RWPE2 (cell line): ENCODE measurements at regions not wholly inside any gene's neighbourhood (a gene's known extent, or its start where the extent isn't known, plus 50 kb on each side); places are given as distances from the start of the nearest gene placed in this dataset.

Source experiments
- ATAC-seq: fragments of 200-7000 bp; cut with Tn5 transposase; 3 replicates; pipeline ENCODE4 v1.9.1; 2021; ENCODE audit warnings: low read depth
- DNase-seq: peaks from one replicate; pipeline ENCODE4 v3.0.0-alpha.2; 2020; ENCODE audit warnings: low spot score
- H3K27ac ChIP-seq: fragments of 450-650 bp; 2 replicates; pipeline ENCODE4 v1.5.1; 2017; ENCODE audit warnings: mild to moderate bottlenecking; ENCODE audit not compliant: poor library complexity, severe bottlenecking
- H3K27me3 ChIP-seq: fragments of 250-450 bp; sonication (Bioruptor Pico); 2 replicates; pipeline ENCODE4 v1.5.1; 2021; ENCODE audit warnings: mild to moderate bottlenecking, moderate library complexity; ENCODE audit not compliant: insufficient read depth, poor library complexity, severe bottlenecking
- H3K36me3 ChIP-seq: fragments of 250-450 bp; sonication (Bioruptor Pico); 2 replicates; pipeline ENCODE4 v1.5.1; 2020; ENCODE audit warnings: low read depth, mild to moderate bottlenecking, moderate library complexity
- H3K4me1 ChIP-seq: fragments of 250-450 bp; sonication (Bioruptor Pico); 2 replicates; pipeline ENCODE4 v1.5.1; 2021; ENCODE audit warnings: mild to moderate bottlenecking, moderate library complexity; ENCODE audit not compliant: insufficient read depth, poor library complexity, severe bottlenecking
- H3K4me3 ChIP-seq: fragments of 250-450 bp; sonication (Bioruptor Pico); 2 replicates; pipeline ENCODE4 v1.5.1; 2021; ENCODE audit warnings: mild to moderate bottlenecking, moderate library complexity; ENCODE audit not compliant: severe bottlenecking
- H3K9me3 ChIP-seq: fragments of 250-450 bp; sonication (Bioruptor Pico); 2 replicates; pipeline ENCODE4 v1.5.1; 2021; ENCODE audit warnings: mild to moderate bottlenecking, moderate library complexity; ENCODE audit not compliant: severe bottlenecking
- TF ChIP-seq, protein P1 (sequence below): fragments of 450-650 bp; IDR thresholded peaks from one replicate; pipeline ENCODE4 v1.5.1; 2017; ENCODE audit warnings: mild to moderate bottlenecking, moderate library complexity; ENCODE audit not compliant: poor library complexity, severe bottlenecking

DNA sequence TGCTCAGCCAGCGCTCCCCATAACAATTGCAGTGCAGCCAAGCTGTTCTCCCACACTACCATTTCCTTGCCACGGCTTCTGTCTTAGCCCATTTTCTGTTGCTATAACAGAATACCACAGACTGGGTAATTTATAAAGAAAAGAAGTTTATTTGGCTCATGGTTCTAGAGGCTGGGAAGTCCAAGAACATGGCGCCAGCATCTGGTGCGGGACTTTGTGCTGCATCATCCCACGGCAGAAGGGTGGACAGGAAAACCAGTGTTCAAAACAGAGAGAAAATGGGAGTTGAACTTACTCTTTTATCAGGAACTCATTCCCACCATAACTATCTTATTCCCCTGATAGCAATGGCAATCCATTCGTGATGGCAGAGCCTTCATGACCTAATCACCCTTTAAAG is 104.6 kb downstream of the FHDC1 start:
- Histone ChIP-seq H3K4me1 (peaks cover 4% of the 10 kb centered on the region), H3K27ac (no peak overlapping the region), H3K4me3 (no peak overlapping the region), H3K9me3 (no peaks in the 10 kb centered on the region), H3K36me3 (no peaks in the 10 kb centered on the region), H3K27me3 (no peaks in the 10 kb centered on the region)
- ATAC-seq = no peak
- TF ChIP-seq, protein P1, sequence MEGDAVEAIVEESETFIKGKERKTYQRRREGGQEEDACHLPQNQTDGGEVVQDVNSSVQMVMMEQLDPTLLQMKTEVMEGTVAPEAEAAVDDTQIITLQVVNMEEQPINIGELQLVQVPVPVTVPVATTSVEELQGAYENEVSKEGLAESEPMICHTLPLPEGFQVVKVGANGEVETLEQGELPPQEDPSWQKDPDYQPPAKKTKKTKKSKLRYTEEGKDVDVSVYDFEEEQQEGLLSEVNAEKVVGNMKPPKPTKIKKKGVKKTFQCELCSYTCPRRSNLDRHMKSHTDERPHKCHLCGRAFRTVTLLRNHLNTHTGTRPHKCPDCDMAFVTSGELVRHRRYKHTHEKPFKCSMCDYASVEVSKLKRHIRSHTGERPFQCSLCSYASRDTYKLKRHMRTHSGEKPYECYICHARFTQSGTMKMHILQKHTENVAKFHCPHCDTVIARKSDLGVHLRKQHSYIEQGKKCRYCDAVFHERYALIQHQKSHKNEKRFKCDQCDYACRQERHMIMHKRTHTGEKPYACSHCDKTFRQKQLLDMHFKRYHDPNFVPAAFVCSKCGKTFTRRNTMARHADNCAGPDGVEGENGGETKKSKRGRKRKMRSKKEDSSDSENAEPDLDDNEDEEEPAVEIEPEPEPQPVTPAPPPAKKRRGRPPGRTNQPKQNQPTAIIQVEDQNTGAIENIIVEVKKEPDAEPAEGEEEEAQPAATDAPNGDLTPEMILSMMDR = no peak
- no peak for DNase-seq

DNA sequence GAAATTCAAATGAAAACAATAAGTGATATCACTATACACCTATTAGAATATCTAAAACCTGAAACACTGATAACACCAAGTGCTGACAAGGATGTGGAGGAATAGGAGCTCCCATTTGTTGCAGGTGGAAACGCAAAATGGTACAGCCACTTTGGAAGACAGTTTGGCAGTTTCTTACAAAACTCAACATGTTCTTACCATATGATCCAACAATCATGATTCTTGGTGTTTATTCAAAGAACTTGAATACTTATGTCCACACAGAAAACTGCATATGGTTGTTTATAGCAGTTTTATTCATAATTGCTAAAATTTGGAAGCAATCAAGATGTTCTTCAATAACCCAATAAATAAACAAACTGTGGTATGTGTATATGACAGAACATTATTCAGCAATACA is 107.9 kb downstream of the FHDC1 start:
- DNase-seq (no peak), ATAC-seq (no peak)
- H3K4me1 ChIP-seq = no peaks in the 10 kb centered on the region
- H3K4me3 ChIP-seq = no peak overlapping the region
- no peak overlapping the region for H3K27ac ChIP-seq
- H3K9me3 ChIP-seq = no peaks in the 10 kb centered on the region
- TF ChIP-seq, protein P1 = no peak
- H3K27me3 ChIP-seq = no peaks in the 10 kb centered on the region
- no peaks in the 10 kb centered on the region for H3K36me3 ChIP-seq

DNA sequence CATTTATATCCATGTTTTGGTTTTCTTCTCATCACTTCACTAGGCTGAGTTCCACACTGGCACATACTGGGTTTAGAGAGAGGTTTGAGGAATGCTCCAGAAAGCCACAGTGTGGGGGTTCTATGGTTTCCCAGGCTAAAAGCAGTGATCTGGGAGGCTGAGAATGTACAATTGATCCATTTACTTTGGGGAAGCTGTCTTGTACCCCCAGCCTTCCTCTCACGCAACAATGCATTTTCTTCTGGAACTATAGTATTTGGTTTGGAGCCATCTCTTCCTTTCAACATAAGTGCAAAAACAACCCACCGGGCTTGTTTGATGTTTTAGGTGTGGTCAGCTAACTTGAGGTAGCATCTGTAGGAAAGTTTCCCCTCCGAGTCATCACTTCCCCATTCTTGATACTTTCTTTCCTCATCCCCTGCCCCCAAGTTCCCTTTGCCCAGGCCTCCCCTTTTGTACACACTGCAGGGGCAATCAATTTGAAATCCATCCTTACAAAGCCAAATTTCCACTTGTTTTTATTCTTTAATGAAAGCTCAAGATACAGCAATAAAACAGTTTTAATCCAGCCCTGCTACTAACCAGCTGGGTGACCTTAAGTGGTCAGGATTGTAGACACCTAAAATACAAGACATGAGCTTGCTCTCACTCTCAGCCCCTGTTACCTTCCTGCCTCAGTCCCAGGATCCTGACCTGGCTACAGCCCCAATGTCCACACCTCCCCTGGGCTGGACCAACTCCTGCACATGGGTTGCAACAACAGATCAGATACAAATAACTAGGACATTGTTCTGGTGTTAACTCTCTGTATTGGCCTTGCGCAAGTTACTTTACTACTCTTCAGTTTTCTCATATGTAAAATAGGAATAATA is 109.2 kb downstream of the FHDC1 start:
- TF ChIP-seq, protein P1 = no peak
- DNase-seq (no peak), ATAC-seq (no peak)
- Histone ChIP-seq H3K27me3 (no peaks in the 10 kb centered on the region), H3K36me3 (no peaks in the 10 kb centered on the region), H3K4me3 (no peak overlapping the region), H3K9me3 (no peaks in the 10 kb centered on the region), H3K4me1 (no peaks in the 10 kb centered on the region), H3K27ac (no peak overlapping the region)

DNA sequence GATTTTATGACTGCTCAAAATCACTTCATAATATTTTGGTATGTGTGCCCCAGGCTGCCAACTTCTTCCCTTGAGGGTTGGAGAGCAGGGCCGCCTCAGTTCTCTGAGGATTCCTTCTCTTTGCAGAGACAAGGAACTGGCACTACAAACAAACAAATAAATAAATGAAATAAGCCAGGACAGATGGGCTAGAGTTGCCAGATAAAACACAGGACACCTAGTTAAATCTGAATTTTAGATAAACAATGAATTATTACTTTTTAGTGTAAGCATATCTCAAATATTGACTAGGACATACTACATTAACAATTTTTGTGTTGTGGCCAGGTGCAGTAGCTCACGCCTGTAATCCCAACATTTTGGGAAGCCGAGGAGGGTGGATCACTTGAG is 122.5 kb downstream of the FHDC1 start:
- H3K4me1 ChIP-seq = no peaks in the 10 kb centered on the region
- no peak overlapping the region for H3K27ac ChIP-seq
- no peaks in the 10 kb centered on the region for H3K27me3 ChIP-seq
- TF ChIP-seq, protein P1 = no peak
- H3K36me3 ChIP-seq = no peaks in the 10 kb centered on the region
- ATAC-seq (no peak), DNase-seq (no peak)
- H3K4me3 ChIP-seq = no peak overlapping the region
- H3K9me3 ChIP-seq = no peaks in the 10 kb centered on the region

DNA sequence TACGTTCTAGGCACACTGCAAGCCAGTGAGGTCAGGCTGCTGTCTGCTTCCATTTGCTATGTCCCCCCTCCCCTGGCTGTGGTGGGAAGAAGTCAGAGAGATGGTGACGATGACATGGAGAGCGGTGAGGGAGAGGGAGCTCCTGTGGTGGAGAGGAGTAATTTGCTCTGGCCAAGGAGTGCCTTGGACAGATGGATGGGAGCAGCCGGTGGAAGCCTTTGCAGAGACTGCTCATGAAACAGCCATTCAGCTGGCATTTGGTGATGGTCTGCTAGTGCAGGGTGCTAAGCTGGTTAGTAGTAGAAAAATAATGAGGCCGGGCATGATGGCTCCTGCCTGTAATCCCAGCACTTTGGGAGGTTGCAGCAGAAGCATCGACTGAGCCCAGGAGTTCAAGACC is 124.1 kb downstream of the FHDC1 start:
- TF ChIP-seq, protein P1 = no peak
- no peaks in the 10 kb centered on the region for H3K36me3 ChIP-seq
- no peaks in the 10 kb centered on the region for H3K27me3 ChIP-seq
- H3K4me1 ChIP-seq = no peaks in the 10 kb centered on the region
- H3K9me3 ChIP-seq = no peaks in the 10 kb centered on the region
- no peak for DNase-seq
- no peak overlapping the region for H3K4me3 ChIP-seq
- ATAC-seq = no peak
- no peak overlapping the region for H3K27ac ChIP-seq
